GM19324 (cell line): ENCODE measurements at regions not wholly inside any gene's neighbourhood (a gene's known extent, or its start where the extent isn't known, plus 50 kb on each side); places are given as distances from the start of the nearest gene placed in this dataset.
"Not testable (repeated sequence)": the region's sequence is repeated elsewhere in the genome, so short reads cannot be mapped to it uniquely, and the experiment has no call there.

Experiments
- ATAC-seq: cut with Tn5 transposase; IDR thresholded peaks from one replicate; pipeline ENCODE4 v1.9.1; 2021; ENCODE audit warnings: mild to moderate bottlenecking, moderate library complexity; ENCODE audit not compliant: unreplicated experiment, low FRiP score

GRCh38 chr4:188429965-188430364 is 290.7 kb downstream of the TRIML1 start:
- no peak for ATAC-seq

GRCh38 chr4:188430384-188430783 is 291.1 kb downstream of the TRIML1 start:
- no peak for ATAC-seq

- no peak for ATAC-seq
These were observed 293.1 kb downstream of the TRIML1 start for GRCh38 chr4:188432328-188432727.

- ATAC-seq = no peak
These were observed 294.6 kb downstream of the TRIML1 start for GRCh38 chr4:188433741-188434315.

GRCh38 chr4:188434643-188435042 is 295.4 kb downstream of the TRIML1 start:
- ATAC-seq = no peak

- no peak for ATAC-seq
These were observed 296.1 kb downstream of the TRIML1 start for GRCh38 chr4:188435381-188435780.

GRCh38 chr4:188437535-188437934 is 298.3 kb downstream of the TRIML1 start:
- ATAC-seq = no peak

- ATAC-seq = not testable (repeated sequence)
These were observed 299.2 kb downstream of the TRIML1 start for GRCh38 chr4:188438391-188438824.

- ATAC-seq = no peak
These were observed 300.5 kb downstream of the TRIML1 start for GRCh38 chr4:188439641-188440311.

GRCh38 chr4:188444500-188444899 is 305.3 kb downstream of the TRIML1 start:
- no peak for ATAC-seq

GRCh38 chr4:188448996-188449395 is 309.8 kb downstream of the TRIML1 start:
- ATAC-seq = not testable (repeated sequence)

GRCh38 chr4:188450571-188450970 is 311.3 kb downstream of the TRIML1 start:
- ATAC-seq = no peak

GRCh38 chr4:188452097-188452496 is 312.9 kb downstream of the TRIML1 start:
- ATAC-seq = no peak

- no peak for ATAC-seq
These were observed 315.3 kb downstream of the TRIML1 start for GRCh38 chr4:188454575-188454974.

- no peak for ATAC-seq
These were observed 316.0 kb downstream of the TRIML1 start for GRCh38 chr4:188455062-188455752.

GRCh38 chr4:188459381-188459780 is 320.1 kb downstream of the TRIML1 start:
- no peak for ATAC-seq

GRCh38 chr4:188463909-188464308 is 324.7 kb downstream of the TRIML1 start:
- no peak for ATAC-seq

GRCh38 chr4:188466001-188466400 is 326.8 kb downstream of the TRIML1 start:
- ATAC-seq = no peak

GRCh38 chr4:188484256-188484655 is 345.0 kb downstream of the TRIML1 start:
- no peak for ATAC-seq

GRCh38 chr4:188485906-188486305 is 346.7 kb downstream of the TRIML1 start:
- ATAC-seq = no peak

GRCh38 chr4:188492886-188493285 is 353.6 kb downstream of the TRIML1 start:
- no peak for ATAC-seq

GRCh38 chr4:188495169-188495568 is 355.9 kb downstream of the TRIML1 start:
- no peak for ATAC-seq
